ENCODE measurements at regions not wholly inside any gene's neighbourhood (a gene's known extent, or its start where the extent isn't known, plus 50 kb on each side); places are given as distances from the start of the nearest gene placed in this dataset.

DNA sequence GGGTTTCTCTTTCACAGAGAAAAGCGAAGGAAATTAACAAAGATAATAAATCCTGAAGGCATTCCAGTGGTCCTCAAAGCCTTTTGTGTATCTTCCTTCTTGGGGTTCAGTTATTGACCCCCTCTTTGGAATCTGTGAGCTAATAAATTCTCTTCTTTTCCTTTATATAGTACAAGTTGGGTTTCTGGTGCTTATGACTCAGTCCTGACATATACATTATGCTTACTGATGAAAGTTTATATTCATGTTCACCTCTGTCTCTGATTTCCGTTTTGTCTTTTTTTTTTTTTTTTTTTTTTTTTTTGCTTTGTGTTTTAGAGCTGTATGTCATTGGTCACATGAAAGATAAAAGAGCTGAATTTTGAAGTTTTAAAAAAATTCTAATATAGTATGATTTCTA, 230.7 kb upstream of the RBMS3 start:
- no peak for DNase-seq (ENCODE audit: low read depth)
- no peak overlapping the region for H3K4me3 ChIP-seq (ENCODE audit: low read depth, low read length)
- TF ChIP-seq, protein P1, sequence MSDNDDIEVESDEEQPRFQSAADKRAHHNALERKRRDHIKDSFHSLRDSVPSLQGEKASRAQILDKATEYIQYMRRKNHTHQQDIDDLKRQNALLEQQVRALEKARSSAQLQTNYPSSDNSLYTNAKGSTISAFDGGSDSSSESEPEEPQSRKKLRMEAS (IDR thresholded peaks at IDR 0.05; ENCODE audit: low read depth, low read length) = no peak
- TF ChIP-seq MYC (IDR thresholded peaks at IDR 0.05; ENCODE audit: low read depth, low read length) (no peak), POLR2A (IDR thresholded peaks at IDR 0.05; ENCODE audit: extremely low read depth, insufficient read length) (no peak)

DNA sequence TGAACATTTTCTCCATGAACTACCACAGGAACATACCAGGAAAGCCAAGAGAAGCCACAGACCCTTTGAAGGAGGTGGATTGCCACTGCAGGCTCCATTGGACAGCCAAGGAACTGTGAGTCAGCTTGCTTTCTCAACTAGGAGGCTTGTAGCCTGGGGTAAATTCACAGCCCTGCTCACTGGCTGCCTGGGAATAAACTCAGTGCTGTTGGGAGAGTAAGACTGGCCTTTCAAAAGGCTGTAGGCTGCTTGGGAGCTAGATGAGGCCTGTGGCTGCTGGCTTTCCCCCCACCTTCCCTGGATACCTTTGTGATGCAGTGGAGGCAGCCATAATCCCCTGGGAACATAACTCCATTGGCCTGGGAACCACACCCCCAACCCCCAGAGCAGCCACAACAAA, 223.5 kb upstream of the RBMS3 start:
- DNase-seq (ENCODE audit: low read depth) = no peak
- TF ChIP-seq MYC (IDR thresholded peaks at IDR 0.05; ENCODE audit: low read depth, low read length) (no peak), POLR2A (IDR thresholded peaks at IDR 0.05; ENCODE audit: extremely low read depth, insufficient read length) (no peak)
- TF ChIP-seq, protein P2, sequence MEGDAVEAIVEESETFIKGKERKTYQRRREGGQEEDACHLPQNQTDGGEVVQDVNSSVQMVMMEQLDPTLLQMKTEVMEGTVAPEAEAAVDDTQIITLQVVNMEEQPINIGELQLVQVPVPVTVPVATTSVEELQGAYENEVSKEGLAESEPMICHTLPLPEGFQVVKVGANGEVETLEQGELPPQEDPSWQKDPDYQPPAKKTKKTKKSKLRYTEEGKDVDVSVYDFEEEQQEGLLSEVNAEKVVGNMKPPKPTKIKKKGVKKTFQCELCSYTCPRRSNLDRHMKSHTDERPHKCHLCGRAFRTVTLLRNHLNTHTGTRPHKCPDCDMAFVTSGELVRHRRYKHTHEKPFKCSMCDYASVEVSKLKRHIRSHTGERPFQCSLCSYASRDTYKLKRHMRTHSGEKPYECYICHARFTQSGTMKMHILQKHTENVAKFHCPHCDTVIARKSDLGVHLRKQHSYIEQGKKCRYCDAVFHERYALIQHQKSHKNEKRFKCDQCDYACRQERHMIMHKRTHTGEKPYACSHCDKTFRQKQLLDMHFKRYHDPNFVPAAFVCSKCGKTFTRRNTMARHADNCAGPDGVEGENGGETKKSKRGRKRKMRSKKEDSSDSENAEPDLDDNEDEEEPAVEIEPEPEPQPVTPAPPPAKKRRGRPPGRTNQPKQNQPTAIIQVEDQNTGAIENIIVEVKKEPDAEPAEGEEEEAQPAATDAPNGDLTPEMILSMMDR (IDR thresholded peaks at IDR 0.05; ENCODE audit: low read depth, low read length) = no peak
- TF ChIP-seq, protein P1 (IDR thresholded peaks at IDR 0.05; ENCODE audit: low read depth, low read length) = no peak
- no peak overlapping the region for H3K4me3 ChIP-seq (ENCODE audit: low read depth, low read length)

DNA sequence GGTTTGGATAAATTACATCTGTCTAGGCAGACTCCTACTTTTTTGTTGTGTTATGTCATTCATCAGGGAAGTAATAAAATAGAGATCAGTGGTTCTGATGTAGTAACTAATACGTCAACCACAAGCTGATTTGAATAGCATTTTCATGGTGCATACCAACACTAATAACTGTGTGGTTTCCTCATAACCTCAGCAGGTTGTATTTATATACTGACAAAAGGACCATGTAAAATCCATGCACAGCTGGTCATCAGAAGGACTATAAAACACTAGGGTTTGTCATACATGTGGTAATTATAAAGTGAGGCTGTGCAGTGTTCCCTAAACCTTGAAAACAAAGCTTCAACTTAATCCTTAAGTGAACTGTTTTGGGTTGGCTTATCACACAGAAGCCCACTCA, 216.8 kb upstream of the RBMS3 start:
- TF ChIP-seq MYC (IDR thresholded peaks at IDR 0.05; ENCODE audit: low read depth, low read length) (no peak), POLR2A (IDR thresholded peaks at IDR 0.05; ENCODE audit: extremely low read depth, insufficient read length) (no peak)
- TF ChIP-seq, protein P2 (IDR thresholded peaks at IDR 0.05; ENCODE audit: low read depth, low read length) = no peak
- TF ChIP-seq, protein P1 (IDR thresholded peaks at IDR 0.05; ENCODE audit: low read depth, low read length) = no peak
- DNase-seq (ENCODE audit: low read depth) = no peak
- no peak overlapping the region for H3K4me3 ChIP-seq (ENCODE audit: low read depth, low read length)

DNA sequence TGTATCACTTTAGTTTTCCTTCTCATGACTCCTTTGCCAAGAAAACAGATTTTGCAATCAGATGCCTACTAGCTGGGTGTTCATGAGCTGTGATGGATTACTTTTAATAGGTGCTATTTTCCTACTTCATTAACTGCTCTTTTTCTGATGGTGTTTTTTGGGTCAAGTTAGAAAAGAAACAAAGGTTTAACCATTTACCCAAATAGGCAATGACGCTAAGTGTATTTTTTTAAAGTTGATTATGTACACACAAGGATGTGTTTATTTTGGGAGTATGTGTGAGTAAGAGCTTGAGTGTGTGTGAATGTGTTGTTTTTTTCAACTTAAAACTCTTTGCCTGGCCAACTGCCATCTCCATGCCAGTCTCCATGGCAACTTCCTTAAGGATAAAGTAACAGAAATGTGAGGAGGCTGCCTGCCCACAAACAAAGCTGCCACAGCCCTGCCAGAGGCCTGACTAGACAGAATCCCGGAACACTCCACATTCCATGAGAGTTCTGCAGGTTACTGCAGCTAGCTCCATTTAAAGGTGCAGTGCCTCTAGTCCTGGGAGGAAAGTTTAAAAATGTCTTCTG, 215.6 kb upstream of the RBMS3 start:
- TF ChIP-seq, protein P1 (IDR thresholded peaks at IDR 0.05; ENCODE audit: low read depth, low read length) = no peak
- TF ChIP-seq POLR2A (IDR thresholded peaks at IDR 0.05; ENCODE audit: extremely low read depth, insufficient read length) = no peak
- TF ChIP-seq, protein P2 (IDR thresholded peaks at IDR 0.05; ENCODE audit: low read depth, low read length) = no peak
- no peak for TF ChIP-seq MYC (IDR thresholded peaks at IDR 0.05; ENCODE audit: low read depth, low read length)
- no peak overlapping the region for H3K4me3 ChIP-seq (ENCODE audit: low read depth, low read length)
- DNase-seq (ENCODE audit: low read depth) = no peak

DNA sequence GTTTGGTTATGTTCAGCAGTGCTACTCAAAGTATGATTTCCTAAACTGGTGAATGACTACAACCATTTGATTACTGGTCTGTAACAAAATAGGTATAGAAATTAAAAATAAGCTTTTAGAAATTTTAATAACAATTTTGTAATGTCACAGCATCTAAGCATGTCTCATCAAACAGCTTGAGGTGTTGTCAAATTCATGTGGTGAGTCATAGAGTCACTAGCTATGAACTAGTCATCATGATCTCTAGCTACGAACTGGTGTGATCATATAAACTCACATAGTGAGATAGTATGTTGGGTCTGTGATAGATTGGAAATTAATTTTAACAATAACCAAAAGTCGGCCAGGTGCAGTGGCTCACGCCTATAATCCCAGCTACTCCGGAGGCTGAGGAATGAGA, 213.9 kb upstream of the RBMS3 start:
- TF ChIP-seq, protein P1 (IDR thresholded peaks at IDR 0.05; ENCODE audit: low read depth, low read length) = no peak
- TF ChIP-seq POLR2A (IDR thresholded peaks at IDR 0.05; ENCODE audit: extremely low read depth, insufficient read length) (no peak), MYC (IDR thresholded peaks at IDR 0.05; ENCODE audit: low read depth, low read length) (no peak)
- TF ChIP-seq, protein P2 (IDR thresholded peaks at IDR 0.05; ENCODE audit: low read depth, low read length) = no peak
- DNase-seq (ENCODE audit: low read depth) = no peak
- no peak overlapping the region for H3K4me3 ChIP-seq (ENCODE audit: low read depth, low read length)

DNA sequence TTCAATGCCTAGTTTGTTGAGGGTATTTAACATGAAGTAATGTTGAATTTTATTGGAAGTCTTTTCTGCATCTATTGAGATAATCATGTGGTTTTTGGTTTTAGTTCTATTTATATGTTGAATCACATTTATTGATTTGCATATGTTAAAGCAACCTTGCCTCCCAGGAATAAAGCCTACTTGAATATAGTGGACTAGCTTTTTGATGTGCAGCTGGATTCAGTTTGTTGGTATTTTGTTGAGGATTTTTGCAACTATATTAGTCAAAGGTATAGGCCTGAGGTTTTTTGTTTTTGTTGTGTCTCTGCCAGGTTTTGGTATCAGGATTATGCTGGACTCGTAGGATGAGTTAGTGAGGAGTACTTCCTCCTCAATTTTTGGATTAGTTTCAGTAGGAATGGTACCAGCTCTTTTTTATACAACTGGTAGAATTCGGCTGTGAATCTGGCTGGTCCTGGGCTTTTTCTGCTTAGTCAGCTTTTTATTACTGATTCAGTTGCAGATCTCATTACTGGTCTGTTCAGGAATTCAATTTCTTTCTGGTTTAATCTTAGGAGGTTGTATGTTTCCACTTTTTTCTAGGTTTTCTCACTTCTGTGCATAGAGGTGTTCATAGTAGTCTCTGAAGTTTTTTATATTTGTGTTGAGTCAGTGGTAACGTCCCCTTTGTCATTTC, 209.8 kb upstream of the RBMS3 start:
- H3K4me3 ChIP-seq (ENCODE audit: low read depth, low read length) = no peak overlapping the region
- TF ChIP-seq, protein P1 (IDR thresholded peaks at IDR 0.05; ENCODE audit: low read depth, low read length) = no peak
- TF ChIP-seq POLR2A (IDR thresholded peaks at IDR 0.05; ENCODE audit: extremely low read depth, insufficient read length) (no peak), MYC (IDR thresholded peaks at IDR 0.05; ENCODE audit: low read depth, low read length) (no peak)
- TF ChIP-seq, protein P2 (IDR thresholded peaks at IDR 0.05; ENCODE audit: low read depth, low read length) = no peak
- no peak for DNase-seq (ENCODE audit: low read depth)
